ENCODE measurements at regions not wholly inside any gene's neighbourhood (a gene's known extent, or its start where the extent isn't known, plus 50 kb on each side); places are given as distances from the start of the nearest gene placed in this dataset.

DNA sequence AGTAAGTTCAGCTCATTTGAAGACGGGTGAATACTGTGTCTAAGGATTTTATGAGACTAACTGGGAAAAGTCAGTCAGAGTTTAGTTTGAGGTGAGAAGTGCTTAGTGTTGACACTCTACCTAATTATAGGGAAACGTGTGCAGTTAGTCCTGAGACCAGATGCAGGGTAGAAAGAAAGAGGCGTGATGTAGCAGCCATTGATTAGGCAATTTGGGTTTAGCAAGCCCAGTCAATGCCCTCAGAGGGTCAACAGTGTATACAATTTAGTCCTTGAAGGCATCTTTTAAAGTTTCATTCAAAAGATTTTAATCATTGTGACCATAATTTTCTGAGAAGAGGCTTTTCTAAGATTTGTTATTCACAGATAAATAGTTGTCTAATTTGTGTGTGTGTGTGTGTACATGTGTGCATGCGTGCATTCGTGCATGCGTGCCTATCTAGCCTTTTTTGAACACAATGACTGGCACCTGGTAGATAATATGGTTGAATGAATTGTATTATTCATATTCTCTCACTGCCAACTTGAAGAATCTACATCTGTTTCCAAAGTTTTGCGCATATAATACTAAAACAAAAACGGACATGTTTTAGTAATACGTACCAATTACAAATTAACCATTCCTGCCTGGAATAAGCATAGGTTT lies 332.9 kb downstream of the SRGAP2C start:
- TF ChIP-seq POLR2AphosphoS5 (IDR thresholded peaks at IDR 0.05; ENCODE audit: low read depth, low read length) = no peak
- TF ChIP-seq PAX5 (IDR thresholded peaks at IDR 0.05; ENCODE audit: insufficient read depth, low read length, severe bottlenecking) = no peak
- TF ChIP-seq POLR2A (IDR thresholded peaks at IDR 0.05; ENCODE audit: low read depth, low read length) = no peak
- no peak for TF ChIP-seq TAF1 (IDR thresholded peaks at IDR 0.05; ENCODE audit: low read depth, low read length)
- no peak for TF ChIP-seq SPI1 (IDR thresholded peaks at IDR 0.05; ENCODE audit: low read depth, low read length)
